HT1080 (cell line): ENCODE measurements at regions not wholly inside any gene's neighbourhood (a gene's known extent, or its start where the extent isn't known, plus 50 kb on each side); places are given as distances from the start of the nearest gene placed in this dataset.
A peak's percentile ranks its signal among the peaks of the same experiment; 100 is the strongest.
"Not testable (repeated sequence)": the region's sequence is repeated elsewhere in the genome, so short reads cannot be mapped to it uniquely, and the experiment has no call there.

ENCODE experiments used
- DNase-seq: peaks from one replicate; pipeline ENCODE4 v3.0.0-alpha.2; 2015; ENCODE audit warnings: low read depth

- DNase-seq: no peak
Measured at GRCh38 chr2:185374878-185375277, 363.7 kb upstream of the FSIP2 start.

- DNase-seq: no peak
Measured at GRCh38 chr2:185375731-185376130, 362.9 kb upstream of the FSIP2 start.

- DNase-seq: no peak
Measured at GRCh38 chr2:185381631-185382030, 357.0 kb upstream of the FSIP2 start.

GRCh38 chr2:185384822-185385560, 353.6 kb upstream of the FSIP2 start:
- no peak for DNase-seq

GRCh38 chr2:185388226-185388625, 350.4 kb upstream of the FSIP2 start:
- DNase-seq: no peak

- DNase-seq: no peak
Measured at GRCh38 chr2:185391543-185391942, 347.1 kb upstream of the FSIP2 start.

- no peak for DNase-seq
Measured at GRCh38 chr2:185393091-185393490, 345.5 kb upstream of the FSIP2 start.

GRCh38 chr2:185402474-185402873, 336.1 kb upstream of the FSIP2 start:
- DNase-seq: no peak

GRCh38 chr2:185404578-185404977, 334.0 kb upstream of the FSIP2 start:
- DNase-seq: no peak

GRCh38 chr2:185417111-185417510, 321.5 kb upstream of the FSIP2 start:
- peak; percentile 48 for DNase-seq

- no peak for DNase-seq
Measured at GRCh38 chr2:185417688-185418087, 320.9 kb upstream of the FSIP2 start.

GRCh38 chr2:185424958-185425629, 313.5 kb upstream of the FSIP2 start:
- DNase-seq: not testable (repeated sequence)

- DNase-seq: no peak
Measured at GRCh38 chr2:185428000-185428399, 310.6 kb upstream of the FSIP2 start.

- DNase-seq: peak; percentile 63
Measured at GRCh38 chr2:185433824-185434223, 304.8 kb upstream of the FSIP2 start.

GRCh38 chr2:185436787-185437372, 301.7 kb upstream of the FSIP2 start:
- no peak for DNase-seq

- DNase-seq: no peak
Measured at GRCh38 chr2:185441486-185442005, 297.1 kb upstream of the FSIP2 start.

GRCh38 chr2:185456517-185456916, 282.1 kb upstream of the FSIP2 start:
- DNase-seq: peak; percentile 64

GRCh38 chr2:185463481-185463880, 275.1 kb upstream of the FSIP2 start:
- DNase-seq: no peak

GRCh38 chr2:185466915-185467314, 271.7 kb upstream of the FSIP2 start:
- DNase-seq: no peak

GRCh38 chr2:185471441-185471840, 267.2 kb upstream of the FSIP2 start:
- no peak for DNase-seq

- DNase-seq: no peak
Measured at GRCh38 chr2:185472574-185472973, 266.0 kb upstream of the FSIP2 start.

GRCh38 chr2:185473838-185474237, 264.8 kb upstream of the FSIP2 start:
- DNase-seq: no peak
